ENCODE measurements at regions not wholly inside any gene's neighbourhood (a gene's known extent, or its start where the extent isn't known, plus 50 kb on each side); places are given as distances from the start of the nearest gene placed in this dataset.
"Not testable (repeated sequence)": the region's sequence is repeated elsewhere in the genome, so short reads cannot be mapped to it uniquely, and the experiment has no call there.

DNA sequence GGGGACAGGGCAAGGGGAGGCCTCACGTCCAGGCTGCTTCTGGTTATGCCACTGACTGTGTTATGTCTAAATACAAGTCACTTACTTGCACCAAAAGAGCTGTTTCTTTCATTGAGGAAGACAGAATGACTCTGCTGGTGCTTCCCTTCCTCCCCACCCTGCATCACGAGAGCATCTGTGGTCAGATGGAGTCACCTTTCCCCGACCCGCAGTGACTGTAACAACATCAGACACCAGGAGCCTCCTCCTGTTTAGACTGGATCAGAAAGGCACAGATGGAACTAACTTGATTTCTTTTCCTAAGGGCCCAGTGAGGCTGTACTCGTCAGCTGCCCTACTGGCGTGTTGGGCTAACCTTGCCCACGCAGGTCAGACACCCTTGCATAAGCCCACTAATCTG lies 90.3 kb upstream of the ZNF536 start:
- no peak for DNase-seq

DNA sequence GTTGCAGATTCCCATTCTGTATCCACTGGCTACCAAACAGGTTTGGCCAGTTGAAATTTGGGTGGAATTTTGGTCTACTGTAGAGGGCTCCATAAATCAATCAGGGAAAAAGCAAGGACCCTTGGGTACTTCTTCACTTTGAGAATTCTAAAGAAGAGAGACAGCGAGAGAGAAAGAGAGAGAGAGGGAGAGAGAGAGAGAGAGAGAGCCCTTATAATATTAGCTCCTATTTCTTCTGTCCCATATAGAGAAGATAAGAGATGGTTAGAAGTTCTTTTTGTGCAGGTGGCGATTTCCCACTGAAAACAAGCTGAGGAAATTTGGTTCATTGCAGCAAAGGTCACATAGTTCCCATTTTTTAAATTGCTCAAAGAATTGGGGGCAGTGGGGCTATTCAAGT lies 88.6 kb upstream of the ZNF536 start:
- DNase-seq: no peak

DNA sequence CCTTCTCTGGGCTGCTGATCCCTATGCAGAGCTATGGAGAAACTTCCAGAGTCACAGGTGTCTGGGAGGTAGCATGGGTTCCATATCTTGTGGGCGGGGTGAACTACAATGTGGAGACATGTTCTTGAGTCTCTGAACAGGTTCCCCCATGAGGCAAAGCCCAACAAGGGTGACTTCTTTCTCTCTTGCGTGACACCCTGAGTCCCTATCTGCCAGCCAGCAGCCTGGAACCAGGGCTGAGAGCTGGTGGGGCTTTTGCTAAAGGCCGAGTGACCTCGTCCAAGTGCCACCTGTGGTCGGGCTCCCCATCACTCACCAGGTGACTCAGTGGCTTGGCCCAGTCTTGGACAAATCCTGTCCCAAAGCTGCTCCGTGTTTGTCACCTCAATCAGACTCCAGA lies 88.0 kb upstream of the ZNF536 start:
- DNase-seq: no peak

DNA sequence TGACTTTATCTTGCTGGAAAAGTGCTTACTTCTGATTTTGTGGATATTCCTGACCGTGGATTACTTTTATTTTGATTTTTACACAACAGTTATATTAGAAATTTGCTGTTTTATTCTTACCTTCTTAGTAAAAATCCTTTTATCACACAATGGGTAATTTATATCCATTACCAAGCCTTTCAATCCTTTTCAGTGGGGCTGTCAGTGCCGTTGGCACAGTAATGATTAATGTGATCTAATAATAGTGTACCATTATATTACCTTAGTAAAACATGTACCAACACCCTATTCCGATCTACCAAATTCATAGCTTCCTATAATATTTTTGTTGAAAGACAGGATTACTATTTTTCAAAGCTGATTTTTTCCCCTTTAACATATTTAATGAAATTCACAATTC lies 87.3 kb upstream of the ZNF536 start:
- DNase-seq: no peak

DNA sequence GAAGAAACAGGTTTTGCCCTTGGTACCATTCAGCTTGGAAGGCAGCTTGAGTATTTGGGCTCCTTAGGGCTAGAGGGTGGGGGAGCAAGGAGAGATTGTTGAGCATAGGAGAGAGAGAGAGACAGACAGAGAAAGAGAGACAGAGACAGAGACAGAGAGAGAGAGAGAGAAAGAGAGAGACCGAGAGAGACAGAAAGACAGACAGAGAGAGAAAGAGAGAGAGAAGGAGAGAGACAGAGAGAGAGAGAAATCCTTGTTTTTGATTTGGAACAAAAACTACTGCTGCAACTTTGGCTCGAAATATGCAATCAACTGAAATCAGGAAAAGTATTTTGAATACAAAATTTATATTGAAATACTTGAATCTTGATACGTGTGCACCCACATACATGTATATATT lies 85.8 kb upstream of the ZNF536 start:
- no peak for DNase-seq

DNA sequence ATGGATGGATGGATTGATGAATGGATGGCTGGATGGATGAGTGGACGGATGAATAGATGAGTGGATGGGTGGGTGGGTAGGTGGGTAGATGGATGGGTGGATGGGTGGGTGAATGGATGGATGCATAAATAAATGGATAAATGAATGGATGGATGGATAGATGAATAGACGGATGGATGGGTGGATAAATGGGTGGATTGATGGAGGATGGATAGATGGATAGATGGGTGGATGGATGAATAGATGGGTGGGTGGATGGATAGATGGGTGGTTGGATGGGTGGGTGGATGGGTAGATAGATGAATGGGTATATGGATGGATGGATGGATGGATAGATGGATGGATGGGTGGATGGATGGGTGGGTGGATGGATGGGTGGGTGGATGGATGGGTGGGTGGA lies 84.9 kb upstream of the ZNF536 start:
- no peak for DNase-seq

DNA sequence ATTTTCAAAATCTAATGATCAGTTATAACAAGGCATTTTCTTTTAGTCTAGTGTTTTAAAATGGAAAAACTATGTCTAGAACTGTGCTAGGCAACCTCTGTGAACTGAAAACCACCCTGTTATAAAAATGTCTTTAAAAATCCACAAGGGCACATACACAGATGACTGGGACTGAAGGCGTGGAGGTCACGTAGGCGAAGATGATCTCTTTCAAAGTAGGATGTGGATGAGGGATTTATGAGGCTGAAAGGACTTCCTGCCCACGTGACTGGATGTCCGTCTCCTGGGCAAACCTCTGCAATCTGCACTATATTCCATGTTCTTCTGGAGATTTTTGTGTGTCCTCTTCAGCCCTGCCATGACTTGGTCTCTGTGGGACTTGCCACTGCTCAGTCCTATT lies 84.2 kb upstream of the ZNF536 start:
- DNase-seq: no peak

DNA sequence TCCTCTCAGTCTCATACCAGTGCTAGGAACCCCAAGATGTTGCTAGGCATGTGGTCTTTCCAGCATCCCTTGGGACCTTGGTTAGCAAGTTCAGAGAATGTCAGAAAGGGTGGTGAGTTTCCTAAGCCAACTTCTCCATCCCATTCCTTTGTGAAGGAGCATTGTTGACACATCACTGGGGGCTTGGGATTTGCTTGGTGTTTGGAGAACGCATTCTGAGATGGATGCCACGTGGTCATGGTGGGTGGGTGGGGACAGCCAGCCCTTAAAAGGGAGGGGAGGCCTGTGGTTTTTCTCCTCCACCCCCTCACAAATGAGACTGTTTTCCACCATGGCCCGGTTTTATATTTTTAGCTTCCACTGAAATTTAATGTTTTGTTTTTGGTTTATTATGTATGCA lies 83.3 kb upstream of the ZNF536 start:
- DNase-seq: no peak

DNA sequence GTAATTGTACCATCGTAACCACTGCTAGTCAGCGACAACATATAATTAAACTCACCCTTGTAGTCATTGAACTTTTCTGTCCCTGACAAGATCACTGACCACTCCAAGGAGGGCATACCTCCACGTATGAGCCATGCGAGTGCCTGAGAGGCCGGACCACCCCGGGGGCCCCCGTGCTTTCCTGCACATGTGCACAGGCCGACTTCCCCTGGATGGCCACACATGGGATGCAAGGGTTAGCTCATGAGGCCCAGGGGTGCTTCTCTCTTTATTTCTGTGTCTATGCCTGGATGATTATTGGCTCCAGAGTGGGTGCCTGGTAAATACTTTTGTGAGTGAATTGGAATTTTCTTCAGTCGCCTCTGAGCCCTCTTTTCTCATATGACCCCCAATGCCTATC lies 82.8 kb upstream of the ZNF536 start:
- DNase-seq: no peak

DNA sequence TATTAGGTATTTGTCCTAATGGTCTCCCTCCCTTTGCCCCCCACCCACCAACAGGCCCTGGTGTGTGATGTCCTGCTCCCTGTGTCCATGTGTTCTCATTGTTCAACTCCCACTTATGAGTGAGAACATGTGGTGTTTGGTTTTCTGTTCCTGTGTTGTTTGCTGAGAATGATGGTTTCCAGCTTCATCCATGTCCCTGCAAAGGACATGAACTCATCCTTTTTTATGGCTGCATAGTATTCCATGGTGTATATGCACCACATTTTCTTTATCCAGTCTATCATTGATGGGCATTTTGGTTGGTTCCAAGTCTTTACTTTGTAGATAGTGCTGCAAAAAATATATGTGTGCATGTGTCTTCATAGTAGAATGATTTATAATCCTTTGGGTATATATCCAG lies 81.4 kb upstream of the ZNF536 start:
- not testable (repeated sequence) for DNase-seq

DNA sequence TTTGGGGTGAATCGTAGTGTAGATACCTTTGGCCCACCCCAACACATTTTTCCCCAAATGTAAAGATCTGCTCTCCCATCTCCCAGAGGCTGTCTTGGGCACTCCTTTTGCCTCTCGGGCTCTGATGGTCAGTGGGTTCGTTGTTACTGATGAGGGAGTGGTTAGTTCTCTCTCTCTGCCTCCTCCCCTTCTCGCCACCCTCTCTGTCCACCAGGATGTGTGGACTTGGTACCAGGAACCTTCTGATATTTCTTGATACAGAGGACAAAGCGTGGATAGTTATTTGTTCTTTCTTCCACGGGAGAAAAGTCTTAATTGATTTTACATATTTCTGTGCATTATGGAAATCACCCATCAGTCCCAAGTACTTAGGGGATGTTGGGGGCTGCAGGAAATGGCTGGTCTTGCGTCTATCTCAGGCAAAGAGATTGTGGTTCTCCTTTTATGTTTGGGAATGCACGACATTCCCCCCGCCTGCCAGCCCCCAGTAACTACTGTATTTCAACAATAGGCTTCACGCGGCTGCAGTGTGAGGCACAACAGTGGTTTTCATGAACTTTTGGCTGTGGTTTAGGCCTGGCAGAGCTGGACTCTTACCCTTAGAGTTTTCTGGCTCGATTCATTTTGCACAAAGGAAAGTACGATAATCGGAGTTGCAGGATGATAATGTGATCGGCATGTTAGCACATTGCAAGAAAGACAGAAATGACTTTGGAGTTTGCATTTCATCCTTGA lies 79.0 kb upstream of the ZNF536 start:
- DNase-seq: no peak

DNA sequence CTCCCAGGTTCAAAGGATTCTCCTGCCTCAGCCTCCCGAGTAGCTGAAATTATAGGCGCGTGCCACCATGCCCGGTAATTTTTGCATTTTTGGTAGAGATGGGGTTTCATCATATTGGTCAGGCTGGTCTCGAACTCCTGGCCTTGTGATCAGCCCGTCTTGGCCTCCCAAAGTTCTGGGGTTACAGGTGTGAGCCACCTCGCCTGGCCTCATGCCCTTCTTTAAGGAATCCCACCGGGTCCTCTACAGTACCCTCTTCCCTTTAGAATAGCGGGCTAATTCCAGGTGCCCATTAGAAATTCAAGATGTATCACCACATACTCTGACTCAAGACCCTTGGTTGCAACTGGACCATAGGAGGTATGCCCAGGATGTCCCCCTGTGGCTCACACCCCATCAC lies 74.2 kb upstream of the ZNF536 start:
- DNase-seq: no peak

DNA sequence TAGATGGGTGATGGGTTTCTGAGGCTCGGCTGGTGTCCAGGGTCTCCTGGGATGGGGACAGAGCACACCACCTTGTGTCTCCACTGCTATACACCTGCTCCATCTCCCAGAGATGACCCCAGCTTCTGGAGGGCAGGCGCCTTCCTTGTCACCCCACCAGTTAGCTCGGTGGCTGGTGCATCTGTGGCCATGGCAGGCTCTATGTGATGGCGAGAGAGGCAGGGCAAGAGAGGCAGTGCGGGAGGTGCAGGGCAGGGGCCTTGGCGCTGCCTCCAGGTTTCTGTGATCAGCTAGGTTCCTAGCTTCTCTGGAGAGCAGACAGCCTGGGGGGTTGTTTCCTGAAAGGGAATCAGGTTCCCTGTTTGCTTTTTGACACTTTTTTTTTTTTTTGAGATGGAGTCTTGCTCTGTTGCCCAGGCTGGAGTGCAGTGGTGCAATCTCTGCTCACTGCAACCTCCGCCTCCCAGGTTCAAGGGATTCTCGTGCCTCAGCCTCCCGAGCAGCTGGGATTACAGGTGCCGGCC lies 69.0 kb upstream of the ZNF536 start:
- DNase-seq: no peak

DNA sequence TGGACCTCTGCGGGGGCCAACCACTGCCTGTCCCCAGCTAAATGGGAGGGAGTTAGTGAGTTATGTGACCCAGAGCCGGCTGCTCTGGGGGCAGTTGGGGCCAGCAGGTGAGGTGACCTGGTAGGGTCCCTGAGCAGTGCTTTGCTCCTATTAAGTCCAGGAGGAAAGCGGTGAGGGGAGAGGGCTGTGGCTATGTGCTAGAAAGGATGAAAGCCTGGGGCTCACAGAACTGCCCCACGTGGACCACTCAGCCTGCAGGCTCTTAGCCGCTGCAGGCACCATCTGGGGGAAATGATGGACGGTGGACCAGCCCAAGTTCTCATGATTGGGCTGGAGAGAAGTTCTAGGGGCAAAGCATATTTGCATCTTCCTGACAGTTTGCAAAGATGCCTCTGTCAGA lies 67.6 kb upstream of the ZNF536 start:
- DNase-seq: no peak

DNA sequence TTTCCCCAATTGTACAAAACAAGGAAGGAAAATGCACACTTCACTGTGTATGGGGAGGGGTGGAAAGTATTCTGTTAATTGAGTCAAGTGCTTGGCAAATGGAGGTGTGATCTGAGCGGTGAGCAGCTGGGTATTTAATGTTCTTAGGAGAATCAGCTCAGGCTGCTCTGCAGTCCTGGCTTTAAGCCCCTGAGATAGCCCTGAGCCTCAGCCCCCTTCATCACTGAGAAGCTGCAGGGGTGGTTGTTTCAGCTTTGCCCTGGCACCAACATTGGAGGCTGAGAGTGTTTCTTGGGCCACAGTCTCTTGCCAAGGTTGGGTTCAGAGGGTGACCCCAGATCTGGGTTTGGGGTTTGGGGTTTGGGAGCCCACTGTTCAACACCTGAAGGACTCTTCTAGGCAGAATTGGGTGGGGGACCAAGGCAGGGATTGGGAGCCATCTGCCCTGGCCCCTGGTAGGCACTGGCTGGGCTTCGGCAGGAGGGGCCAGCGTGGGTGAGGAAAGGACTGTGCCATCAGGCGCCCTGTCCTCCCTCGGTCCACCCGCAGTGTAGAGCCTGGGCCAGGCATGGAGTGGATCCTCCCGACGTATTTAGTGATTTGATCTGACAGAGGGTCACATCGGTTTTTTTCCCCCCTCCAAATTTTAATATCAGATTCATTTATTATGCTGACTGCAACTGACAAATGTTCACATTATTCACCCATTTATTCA lies 66.7 kb upstream of the ZNF536 start:
- no peak for DNase-seq

DNA sequence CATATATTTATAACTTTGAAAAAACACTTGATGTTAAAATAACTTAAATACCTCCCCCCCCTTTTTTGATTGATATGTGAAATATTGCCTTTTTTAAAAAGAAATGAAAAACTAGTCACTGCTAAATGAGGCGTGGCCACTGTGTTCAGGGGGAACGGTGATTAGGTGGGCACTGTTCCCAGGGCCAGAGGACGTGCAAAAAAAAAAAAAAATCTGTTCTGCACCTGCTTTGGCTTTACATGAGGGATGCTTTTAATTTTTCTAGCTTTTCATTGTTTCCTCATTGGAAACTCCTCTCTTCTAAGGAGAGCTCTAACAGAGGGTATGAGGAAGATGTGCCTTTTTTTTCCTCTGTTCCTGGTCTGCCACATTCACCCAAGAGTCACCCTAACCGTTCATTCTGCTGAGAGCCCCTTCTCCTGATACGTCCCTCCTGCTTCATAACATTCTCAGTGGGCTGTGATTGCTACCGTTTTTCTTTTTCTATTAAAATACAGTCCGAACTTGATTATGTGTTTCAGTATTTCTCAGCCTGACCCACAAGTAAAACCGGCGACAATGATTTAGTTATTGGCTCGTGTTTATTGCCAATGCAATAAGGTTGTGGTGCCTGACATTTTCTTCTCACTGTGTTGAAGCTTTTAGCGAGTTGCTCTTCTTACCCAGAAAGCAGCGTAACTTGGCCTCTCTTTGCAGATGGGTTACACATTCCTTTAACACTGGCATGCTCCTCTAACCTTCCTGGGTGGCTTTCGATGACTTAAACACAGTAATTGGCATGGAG lies 64.8 kb upstream of the ZNF536 start:
- no peak for DNase-seq

DNA sequence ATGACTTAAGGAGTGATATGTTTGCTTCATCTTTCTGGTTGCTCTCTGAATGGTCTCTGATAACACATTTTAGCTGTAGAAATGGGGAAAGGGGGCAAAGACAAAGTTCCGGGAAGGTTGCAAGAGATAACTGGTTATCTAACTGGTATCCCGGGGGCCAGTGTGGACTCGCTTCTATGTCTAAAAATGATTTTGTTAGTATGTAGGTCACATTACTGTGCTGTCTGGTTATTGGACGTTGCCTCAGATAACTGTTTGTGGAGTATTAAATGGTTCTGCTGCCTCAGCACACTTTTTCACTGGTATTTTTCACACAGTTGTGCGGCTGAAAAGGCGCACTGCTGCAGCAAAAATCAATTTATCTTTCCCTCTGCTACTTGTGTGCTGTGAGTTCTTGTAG lies 63.0 kb upstream of the ZNF536 start:
- DNase-seq: no peak

DNA sequence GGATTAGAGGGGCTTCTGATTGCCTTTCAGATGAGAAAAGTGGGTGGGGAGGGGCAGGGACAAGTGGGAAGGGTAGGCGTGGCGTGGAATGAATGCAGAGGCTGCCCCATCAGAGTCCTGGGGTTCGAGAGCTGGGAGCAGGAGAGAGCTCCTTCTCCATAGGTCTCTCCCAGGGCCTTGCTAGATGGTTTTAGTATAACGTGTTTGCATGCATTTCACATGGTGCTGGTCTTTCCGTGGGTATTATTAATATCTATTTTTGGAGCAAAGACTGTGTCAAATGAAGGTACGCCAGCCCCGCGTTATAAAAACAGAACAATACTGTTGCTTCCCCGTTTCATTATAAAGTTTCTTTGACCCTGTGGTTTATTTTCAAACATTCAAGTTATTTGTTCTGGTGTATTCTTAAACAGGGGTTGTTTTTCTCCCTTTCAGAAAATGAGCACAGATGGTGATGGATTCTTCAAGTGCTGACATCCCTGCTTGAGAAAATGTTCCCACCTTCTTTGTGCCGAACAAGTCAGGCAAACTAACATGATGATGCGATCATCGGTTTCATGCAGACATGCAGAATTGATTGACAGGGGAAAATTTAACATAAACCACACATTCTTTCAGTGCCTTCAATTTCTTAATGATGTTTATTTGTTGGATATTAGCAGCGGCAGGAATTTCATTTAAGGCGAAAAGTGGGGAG lies 62.1 kb upstream of the ZNF536 start:
- DNase-seq: no peak

DNA sequence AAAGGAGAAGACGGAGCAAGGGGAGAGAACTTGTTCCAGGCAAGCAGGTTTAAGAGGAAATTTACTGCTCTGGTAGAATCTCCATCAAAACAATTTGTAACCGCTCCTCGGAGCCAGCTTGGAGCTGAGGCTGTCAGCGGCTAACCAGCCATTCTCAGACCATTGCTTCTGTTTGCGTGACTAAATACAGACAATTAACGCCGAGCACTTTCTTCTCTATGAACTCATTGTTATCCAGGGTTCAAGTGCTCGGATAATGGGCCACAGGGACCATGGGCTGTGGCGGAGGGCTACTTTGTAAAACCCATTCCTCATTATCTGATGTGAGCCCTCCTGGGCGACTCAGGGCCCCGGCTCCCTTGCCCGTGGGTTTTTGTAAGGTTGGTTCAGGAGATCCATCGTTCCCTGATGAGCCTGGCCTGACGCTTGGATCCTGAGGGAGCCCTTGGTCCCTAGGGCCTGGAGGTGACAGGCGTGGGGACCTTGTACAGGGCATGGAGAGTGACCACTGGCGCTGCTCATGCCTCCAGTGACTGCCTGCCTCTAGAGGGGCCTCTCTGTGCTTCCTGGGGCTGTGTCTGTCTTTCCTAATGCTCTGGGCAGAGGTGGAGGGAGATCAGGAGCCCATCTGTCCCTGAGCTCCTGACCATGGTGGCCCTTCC lies 61.5 kb upstream of the ZNF536 start:
- DNase-seq: no peak

DNA sequence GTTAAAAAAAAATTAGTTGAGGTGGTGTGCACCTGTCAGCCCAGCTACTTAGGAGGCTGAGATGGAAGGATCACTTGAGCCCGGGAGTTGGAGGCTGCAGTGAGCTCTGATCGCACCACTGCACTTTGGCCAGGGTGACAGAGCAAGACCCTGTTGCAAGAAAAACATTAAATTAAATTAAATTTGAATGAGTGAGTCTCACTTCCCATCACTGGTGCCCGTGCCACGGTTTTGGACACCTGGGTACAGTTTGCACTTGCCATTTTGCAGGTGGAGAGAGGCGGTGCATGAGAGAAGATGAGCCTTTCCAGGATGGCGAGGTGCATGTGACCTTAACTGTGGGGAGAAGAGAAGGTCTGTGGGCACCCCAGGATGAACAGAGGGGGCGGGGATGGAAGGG lies 60.3 kb upstream of the ZNF536 start:
- no peak for DNase-seq

DNA sequence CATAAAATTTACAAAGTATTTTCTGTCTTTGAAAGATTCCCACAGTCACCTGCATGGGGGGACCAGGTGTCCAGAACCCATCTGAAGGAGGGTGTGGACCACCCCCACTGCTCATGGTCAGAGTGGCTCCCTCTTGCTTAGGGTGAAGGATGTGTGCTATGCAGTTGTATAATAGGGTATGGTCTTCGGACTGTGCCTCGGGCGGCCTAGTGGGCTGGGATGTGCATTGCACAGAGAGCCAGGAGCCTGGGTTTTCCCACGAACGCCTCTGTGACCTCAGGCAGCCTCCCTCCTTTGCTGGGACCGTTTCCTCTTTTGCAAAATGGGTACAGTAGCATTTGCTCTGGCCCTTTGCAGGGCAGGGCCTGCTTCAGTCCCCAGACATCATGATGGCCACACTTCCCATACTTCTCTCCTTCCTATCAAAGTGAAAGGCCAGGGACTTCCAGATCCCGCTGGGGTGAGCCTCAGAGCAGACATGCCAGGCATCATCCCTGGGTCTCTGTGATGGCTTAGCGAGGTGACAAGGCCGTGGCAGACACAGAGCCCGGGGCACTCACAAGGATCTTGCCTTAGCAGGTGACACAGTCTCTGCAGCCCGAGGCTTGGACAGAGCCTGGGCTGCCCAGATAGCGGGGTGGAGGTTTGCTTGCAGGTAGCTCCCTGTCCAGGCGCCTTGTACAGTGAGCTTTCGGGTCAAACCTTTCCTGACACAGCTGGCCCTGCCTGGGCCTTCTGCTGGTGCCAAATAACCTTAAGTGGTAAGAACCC lies 59.4 kb upstream of the ZNF536 start:
- DNase-seq: no peak

DNA sequence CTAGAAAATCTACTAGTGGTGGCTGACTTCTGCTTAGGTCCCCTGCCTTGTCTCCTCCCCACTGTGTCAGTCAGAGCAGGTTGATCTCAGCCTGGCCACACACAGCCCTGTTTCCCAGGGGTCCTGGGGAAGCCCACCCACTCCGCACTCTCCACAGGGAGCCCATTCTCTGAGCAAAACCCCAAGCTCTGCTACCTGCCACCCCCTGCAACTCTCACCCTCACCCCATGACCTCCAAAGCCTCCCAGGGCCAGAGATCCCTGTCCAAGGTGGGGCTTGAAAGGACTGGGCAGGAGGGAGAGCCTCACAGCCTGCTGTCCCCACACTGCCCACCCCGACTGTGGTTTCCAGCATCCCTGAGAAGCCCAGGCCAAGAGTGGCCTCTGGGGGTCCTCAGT lies 58.8 kb upstream of the ZNF536 start:
- DNase-seq: no peak
